MM.1S (cell line): ENCODE measurements at regions not wholly inside any gene's neighbourhood (a gene's known extent, or its start where the extent isn't known, plus 50 kb on each side); places are given as distances from the start of the nearest gene placed in this dataset.

Source experiments
- EZH2 ChIP-seq: fragments of 300-600 bp; sonication (generic); optimal IDR thresholded peaks from 2 replicates; pipeline ENCODE3; 2017; ENCODE audit warnings: low read depth, mild to moderate bottlenecking, antibody characterized with exemption, low read length, mixed read lengths
- TF ChIP-seq, protein P1 (sequence below): fragments of 300-600 bp; sonication (generic); IDR thresholded peaks from 2 replicates; pipeline ENCODE4 v1.5.1; 2016; ENCODE audit warnings: antibody characterized with exemption, low read length, mixed read lengths

DNA sequence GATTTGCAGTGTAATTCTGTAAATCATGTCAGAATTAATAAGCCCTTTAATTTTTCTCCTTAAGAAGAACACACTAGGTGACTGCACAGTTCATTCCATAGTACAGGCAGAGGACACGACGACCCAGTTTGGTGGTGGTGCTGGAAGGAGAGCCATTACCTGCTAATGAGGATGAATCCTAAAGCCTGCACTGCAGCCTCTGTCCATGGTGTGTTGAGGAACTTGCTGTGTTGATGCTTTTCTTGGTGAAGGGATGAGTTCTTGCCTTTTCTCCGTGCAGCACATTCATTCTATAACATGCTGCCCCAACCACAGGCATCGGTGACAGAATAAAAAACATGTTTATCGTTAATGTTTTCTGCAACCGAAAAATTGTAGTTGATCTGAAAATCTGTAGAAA lies 89.6 kb upstream of the VEPH1 start:
- TF ChIP-seq, protein P1, sequence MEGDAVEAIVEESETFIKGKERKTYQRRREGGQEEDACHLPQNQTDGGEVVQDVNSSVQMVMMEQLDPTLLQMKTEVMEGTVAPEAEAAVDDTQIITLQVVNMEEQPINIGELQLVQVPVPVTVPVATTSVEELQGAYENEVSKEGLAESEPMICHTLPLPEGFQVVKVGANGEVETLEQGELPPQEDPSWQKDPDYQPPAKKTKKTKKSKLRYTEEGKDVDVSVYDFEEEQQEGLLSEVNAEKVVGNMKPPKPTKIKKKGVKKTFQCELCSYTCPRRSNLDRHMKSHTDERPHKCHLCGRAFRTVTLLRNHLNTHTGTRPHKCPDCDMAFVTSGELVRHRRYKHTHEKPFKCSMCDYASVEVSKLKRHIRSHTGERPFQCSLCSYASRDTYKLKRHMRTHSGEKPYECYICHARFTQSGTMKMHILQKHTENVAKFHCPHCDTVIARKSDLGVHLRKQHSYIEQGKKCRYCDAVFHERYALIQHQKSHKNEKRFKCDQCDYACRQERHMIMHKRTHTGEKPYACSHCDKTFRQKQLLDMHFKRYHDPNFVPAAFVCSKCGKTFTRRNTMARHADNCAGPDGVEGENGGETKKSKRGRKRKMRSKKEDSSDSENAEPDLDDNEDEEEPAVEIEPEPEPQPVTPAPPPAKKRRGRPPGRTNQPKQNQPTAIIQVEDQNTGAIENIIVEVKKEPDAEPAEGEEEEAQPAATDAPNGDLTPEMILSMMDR = no peak
- no peak for TF ChIP-seq EZH2
